ENCODE measurements at regions not wholly inside any gene's neighbourhood (a gene's known extent, or its start where the extent isn't known, plus 50 kb on each side); places are given as distances from the start of the nearest gene placed in this dataset.
"Not testable (repeated sequence)": the region's sequence is repeated elsewhere in the genome, so short reads cannot be mapped to it uniquely, and the experiment has no call there.

DNA sequence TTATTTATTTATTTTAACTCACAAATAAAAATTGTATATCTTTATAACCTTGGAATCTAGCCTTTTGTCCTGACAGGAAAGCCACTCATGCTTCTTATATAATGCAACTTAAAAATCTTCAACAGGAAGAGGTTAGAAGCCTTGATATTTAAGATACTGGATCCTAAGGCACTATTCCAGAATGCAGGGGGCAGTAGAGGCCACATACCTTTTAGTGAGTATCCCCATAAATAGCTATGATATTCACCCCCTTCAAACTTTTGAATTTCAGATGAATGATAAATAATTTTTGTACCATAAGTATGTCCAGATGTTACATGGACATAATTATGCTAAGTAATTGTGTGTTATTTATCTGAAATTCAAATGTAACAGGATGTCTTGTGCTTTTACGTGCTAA lies 592.7 kb upstream of the VRK2 start:
- H3K27me3 Mint-ChIP-seq, result no peaks in the 10 kb centered on the region

DNA sequence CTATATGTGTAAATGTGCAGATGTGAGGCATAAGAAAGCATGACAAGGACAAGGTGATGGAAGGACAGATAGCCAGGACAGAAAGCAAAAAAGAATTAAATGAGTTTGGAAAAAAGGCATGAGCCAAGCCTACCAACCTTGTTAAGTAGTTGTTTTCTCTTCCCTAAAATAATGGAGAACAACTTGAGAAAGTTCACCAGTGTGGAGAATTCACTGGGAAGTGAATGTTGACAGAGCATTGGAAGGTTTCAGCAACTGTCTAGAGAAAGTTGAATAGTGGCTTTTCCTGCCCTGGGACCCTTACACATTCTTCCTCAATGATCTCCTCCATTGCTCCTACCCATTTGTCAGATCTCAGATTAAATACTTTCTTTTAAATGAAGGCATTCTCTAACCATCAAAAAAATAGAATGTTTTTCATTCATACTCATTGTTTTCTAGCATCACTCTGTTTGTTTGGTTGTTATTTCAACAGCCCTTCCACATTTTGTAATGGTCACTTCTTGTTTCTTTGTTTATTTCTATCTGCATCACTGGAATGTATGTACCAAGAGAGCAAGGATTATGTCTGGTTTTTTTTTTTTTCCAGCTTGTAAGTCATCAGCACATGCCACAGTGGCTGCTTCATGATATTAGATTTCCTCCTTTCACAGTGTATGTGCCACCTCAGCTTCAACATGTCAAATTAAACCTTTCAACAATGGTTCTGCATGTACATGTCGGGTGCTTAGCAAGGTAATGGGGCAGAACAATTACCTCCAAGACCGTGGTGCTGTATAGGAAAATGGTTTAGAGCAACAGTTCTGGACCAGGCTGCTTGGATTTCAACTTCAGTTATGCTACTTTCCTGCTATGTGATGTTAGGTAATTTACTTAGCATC lies 586.0 kb upstream of the VRK2 start:
- Mint-ChIP-seq H3K4me1 (no peaks in the 10 kb centered on the region), H3K27me3 (no peaks in the 10 kb centered on the region), H3K27ac (ENCODE audit: low read depth) (no peak overlapping the region), H3K4me3 (no peak overlapping the region), H3K36me3 (ENCODE audit: insufficient read depth) (no peaks in the 10 kb centered on the region), H3K9me3 (peaks cover 28% of the 10 kb centered on the region)
- no peak for ATAC-seq (replicated peaks; ENCODE audit: extremely low read depth, poor library complexity, severe bottlenecking)
- DNase-seq (ENCODE audit: low spot score in 2 of 2), result no peak

More for the DNA sequence above, 592.7 kb upstream of the VRK2 start:
- no peak for DNase-seq (ENCODE audit: low spot score in 2 of 2)
- no peak overlapping the region for H3K4me3 Mint-ChIP-seq
- H3K4me1 Mint-ChIP-seq, result no peaks in the 10 kb centered on the region
- no peak overlapping the region for H3K27ac Mint-ChIP-seq (ENCODE audit: low read depth)
- H3K36me3 Mint-ChIP-seq (ENCODE audit: insufficient read depth), result no peaks in the 10 kb centered on the region
- ATAC-seq (replicated peaks; ENCODE audit: extremely low read depth, poor library complexity, severe bottlenecking), result no peak
- peaks cover 20% of the 10 kb centered on the region for H3K9me3 Mint-ChIP-seq

DNA sequence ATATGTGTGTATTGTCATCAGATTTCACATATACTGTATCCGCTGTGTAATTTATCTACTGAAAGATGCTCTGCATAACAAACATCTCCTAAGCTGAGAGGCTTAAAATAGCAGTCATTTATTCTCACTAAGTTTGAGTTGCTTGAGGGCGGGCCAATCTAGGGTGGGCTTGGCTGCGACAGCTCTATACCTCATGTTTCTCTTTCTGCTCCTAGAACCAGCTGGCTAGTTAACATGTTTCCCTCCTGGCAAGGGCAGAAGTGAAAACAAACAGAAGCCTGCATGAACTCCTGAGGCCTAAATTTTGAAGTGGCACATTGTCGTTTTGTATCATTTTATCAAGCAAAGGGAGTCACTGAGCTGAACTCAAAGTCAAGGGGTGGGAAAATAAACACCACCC lies 585.0 kb upstream of the VRK2 start:
- Mint-ChIP-seq H3K4me3 (no peak overlapping the region), H3K27me3 (no peaks in the 10 kb centered on the region), H3K4me1 (no peaks in the 10 kb centered on the region), H3K36me3 (ENCODE audit: insufficient read depth) (no peaks in the 10 kb centered on the region), H3K9me3 (peaks cover 28% of the 10 kb centered on the region), H3K27ac (ENCODE audit: low read depth) (no peak overlapping the region)
- no peak for ATAC-seq (replicated peaks; ENCODE audit: extremely low read depth, poor library complexity, severe bottlenecking)
- no peak for DNase-seq (ENCODE audit: low spot score in 2 of 2)

DNA sequence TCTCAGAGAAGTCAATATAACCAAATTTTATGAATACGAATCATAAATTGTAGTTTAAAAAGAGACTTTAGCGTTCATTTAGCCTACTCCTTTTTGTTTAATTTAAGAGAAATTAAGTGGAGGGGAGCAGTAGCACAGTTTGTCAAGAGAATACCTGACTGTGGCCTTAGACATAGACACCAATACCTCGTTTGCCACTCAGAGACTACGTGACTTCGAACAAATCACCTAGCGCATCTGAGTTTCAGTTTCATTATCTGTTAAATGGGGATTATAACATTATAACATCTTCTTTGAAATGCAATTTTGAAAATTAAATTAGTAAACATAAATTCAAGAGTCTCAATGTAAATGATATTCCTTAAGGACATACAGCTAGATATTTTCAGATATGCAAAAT lies 581.5 kb upstream of the VRK2 start:
- Mint-ChIP-seq H3K27me3 (no peaks in the 10 kb centered on the region), H3K9me3 (peaks cover 15% of the 10 kb centered on the region), H3K4me1 (no peaks in the 10 kb centered on the region), H3K36me3 (ENCODE audit: insufficient read depth) (no peaks in the 10 kb centered on the region), H3K4me3 (no peak overlapping the region), H3K27ac (ENCODE audit: low read depth) (no peak overlapping the region)
- DNase-seq (ENCODE audit: low spot score in 2 of 2) (no peak), ATAC-seq (replicated peaks; ENCODE audit: extremely low read depth, poor library complexity, severe bottlenecking) (no peak)

DNA sequence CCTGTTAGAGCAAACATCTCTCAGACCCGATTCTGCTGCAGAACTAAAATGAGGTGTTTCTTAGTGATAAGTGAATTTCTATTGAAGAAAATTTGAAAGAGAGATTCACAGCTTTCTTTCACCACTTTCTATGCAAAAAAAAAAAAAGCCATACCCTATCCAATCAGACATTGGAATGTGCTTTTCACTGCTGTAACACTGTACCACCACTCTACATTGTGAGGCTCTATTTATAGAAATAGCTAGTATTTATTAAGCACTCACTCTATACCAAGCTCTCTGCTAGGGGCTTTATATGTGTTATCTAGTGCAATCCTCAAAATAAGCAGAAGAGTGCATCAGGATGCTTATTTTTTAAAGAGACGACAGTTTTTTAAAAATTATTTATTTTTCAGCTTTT lies 580.6 kb upstream of the VRK2 start:
- ATAC-seq (replicated peaks; ENCODE audit: extremely low read depth, poor library complexity, severe bottlenecking) (no peak), DNase-seq (ENCODE audit: low spot score in 2 of 2) (no peak)
- H3K27ac Mint-ChIP-seq (ENCODE audit: low read depth), result no peak overlapping the region
- no peak overlapping the region for H3K4me3 Mint-ChIP-seq
- H3K4me1 Mint-ChIP-seq, result no peaks in the 10 kb centered on the region
- peaks cover 11% of the 10 kb centered on the region for H3K9me3 Mint-ChIP-seq
- H3K27me3 Mint-ChIP-seq, result no peaks in the 10 kb centered on the region
- no peaks in the 10 kb centered on the region for H3K36me3 Mint-ChIP-seq (ENCODE audit: insufficient read depth)

DNA sequence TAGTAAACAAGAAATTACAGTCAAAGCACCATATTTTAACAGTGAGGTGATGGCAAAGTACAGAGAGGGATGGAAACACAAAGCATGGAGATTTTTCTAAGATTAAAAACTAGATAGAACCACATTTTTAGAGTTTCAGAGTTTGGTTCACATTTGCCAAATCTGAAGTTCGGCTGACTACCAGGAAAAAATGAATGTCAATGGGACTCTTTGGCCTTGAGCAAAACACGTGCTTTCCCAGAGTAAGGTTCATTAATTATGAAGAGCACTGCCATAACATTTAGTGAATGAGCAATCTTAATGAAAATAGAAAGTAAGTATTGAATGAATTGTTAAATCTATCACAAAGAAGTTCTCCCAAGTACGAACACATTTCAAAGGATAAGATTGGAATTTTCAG lies 571.2 kb upstream of the VRK2 start:
- Mint-ChIP-seq H3K4me1 (no peaks in the 10 kb centered on the region), H3K36me3 (ENCODE audit: insufficient read depth) (no peaks in the 10 kb centered on the region), H3K4me3 (no peak overlapping the region), H3K9me3 (peaks cover 18% of the 10 kb centered on the region), H3K27ac (ENCODE audit: low read depth) (no peak overlapping the region), H3K27me3 (no peaks in the 10 kb centered on the region)
- no peak for DNase-seq (ENCODE audit: low spot score in 2 of 2)
- ATAC-seq (replicated peaks; ENCODE audit: extremely low read depth, poor library complexity, severe bottlenecking), result no peak

DNA sequence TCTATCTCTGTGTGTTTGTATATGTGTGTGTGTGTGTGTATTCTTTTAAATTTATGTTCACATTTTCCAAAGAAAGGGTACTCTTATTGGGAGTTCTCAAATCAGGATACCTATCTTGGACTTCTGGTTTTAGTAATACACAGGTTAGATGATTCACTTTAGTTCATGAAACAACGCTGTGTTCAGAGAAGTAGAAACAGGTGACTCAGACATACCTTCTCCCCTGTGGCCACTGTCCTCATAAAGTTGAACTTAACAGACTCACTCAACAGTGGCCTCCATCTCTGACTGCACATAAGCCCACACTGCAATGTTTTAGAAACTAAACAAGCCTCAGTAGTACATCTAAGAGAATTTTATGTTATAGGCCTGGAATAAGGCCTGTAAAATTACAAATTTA lies 566.6 kb upstream of the VRK2 start:
- ATAC-seq (replicated peaks; ENCODE audit: extremely low read depth, poor library complexity, severe bottlenecking) (no peak), DNase-seq (ENCODE audit: low spot score in 2 of 2) (no peak)
- Mint-ChIP-seq H3K36me3 (ENCODE audit: insufficient read depth) (no peaks in the 10 kb centered on the region), H3K4me3 (no peak overlapping the region), H3K4me1 (no peaks in the 10 kb centered on the region), H3K27me3 (no peaks in the 10 kb centered on the region), H3K27ac (ENCODE audit: low read depth) (no peak overlapping the region), H3K9me3 (peaks cover 31% of the 10 kb centered on the region)

DNA sequence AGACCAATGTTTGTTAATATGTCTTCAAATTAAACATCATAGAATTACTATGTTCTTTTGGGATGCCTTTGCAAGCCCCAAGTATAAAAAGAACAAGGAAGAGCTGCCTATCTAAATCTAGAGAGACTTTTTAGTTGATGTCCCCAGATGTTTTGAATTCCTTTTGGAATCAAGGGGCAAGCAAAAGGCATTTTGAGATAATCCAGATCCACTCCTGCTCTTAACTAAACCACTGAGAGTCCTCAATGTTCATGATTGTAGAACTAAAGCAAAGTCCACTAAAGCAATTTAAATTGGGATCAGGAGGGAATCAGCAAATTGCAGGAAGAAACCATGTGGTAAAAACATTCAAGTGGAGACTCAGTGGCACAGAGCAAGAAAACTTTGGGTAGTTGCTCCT lies 558.5 kb upstream of the VRK2 start:
- H3K4me1 Mint-ChIP-seq, result no peaks in the 10 kb centered on the region
- H3K9me3 Mint-ChIP-seq, result peaks cover 19% of the 10 kb centered on the region
- H3K36me3 Mint-ChIP-seq (ENCODE audit: insufficient read depth), result no peaks in the 10 kb centered on the region
- ATAC-seq (replicated peaks; ENCODE audit: extremely low read depth, poor library complexity, severe bottlenecking) (no peak), DNase-seq (ENCODE audit: low spot score in 2 of 2) (no peak)
- H3K27ac Mint-ChIP-seq (ENCODE audit: low read depth), result no peak overlapping the region
- no peaks in the 10 kb centered on the region for H3K27me3 Mint-ChIP-seq
- no peak overlapping the region for H3K4me3 Mint-ChIP-seq

DNA sequence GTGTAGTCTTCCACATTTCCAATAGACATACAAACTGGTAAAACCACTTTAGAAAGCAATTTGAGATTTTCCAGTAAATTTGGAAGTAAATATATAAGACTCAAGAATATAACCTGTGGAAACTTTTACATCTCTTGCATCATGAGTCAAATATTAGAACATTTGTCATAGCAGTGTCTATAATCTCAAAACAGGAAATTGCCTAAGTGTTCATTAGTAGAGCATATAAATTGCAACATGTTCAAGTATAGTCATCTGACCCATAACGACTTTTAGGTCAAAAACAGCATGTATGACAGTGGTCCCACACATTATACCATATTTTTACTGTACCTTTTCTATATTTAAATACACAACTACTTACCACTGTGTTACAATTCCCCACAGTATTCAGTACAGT lies 555.9 kb upstream of the VRK2 start:
- Mint-ChIP-seq H3K27me3 (no peaks in the 10 kb centered on the region), H3K4me1 (no peaks in the 10 kb centered on the region), H3K9me3 (peaks cover 13% of the 10 kb centered on the region), H3K4me3 (no peak overlapping the region), H3K27ac (ENCODE audit: low read depth) (no peak overlapping the region), H3K36me3 (ENCODE audit: insufficient read depth) (no peaks in the 10 kb centered on the region)
- ATAC-seq (replicated peaks; ENCODE audit: extremely low read depth, poor library complexity, severe bottlenecking) (no peak), DNase-seq (ENCODE audit: low spot score in 2 of 2) (no peak)

DNA sequence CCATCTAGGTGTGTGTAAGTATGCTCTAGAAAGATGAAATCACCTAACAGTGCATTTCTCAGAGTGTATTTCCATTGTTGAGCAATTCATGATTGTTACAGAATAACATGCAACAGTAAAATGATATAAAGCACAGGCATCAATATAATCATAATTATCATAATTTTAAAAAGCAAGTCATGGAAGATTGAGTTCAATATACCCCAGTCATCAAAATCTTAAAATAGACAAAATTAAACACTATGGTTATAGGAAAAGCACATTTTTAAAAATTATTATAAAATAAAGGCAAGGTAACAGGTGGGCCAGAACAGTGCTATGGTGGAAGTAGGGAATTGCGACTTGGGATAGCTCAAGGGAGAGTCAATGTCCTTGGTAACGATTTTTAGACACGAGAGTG lies 555.4 kb upstream of the VRK2 start:
- no peak overlapping the region for H3K27ac Mint-ChIP-seq (ENCODE audit: low read depth)
- no peaks in the 10 kb centered on the region for H3K4me1 Mint-ChIP-seq
- H3K9me3 Mint-ChIP-seq, result peaks cover 13% of the 10 kb centered on the region
- DNase-seq (ENCODE audit: low spot score in 2 of 2) (no peak), ATAC-seq (replicated peaks; ENCODE audit: extremely low read depth, poor library complexity, severe bottlenecking) (no peak)
- H3K27me3 Mint-ChIP-seq, result no peaks in the 10 kb centered on the region
- H3K36me3 Mint-ChIP-seq (ENCODE audit: insufficient read depth), result no peaks in the 10 kb centered on the region
- no peak overlapping the region for H3K4me3 Mint-ChIP-seq

DNA sequence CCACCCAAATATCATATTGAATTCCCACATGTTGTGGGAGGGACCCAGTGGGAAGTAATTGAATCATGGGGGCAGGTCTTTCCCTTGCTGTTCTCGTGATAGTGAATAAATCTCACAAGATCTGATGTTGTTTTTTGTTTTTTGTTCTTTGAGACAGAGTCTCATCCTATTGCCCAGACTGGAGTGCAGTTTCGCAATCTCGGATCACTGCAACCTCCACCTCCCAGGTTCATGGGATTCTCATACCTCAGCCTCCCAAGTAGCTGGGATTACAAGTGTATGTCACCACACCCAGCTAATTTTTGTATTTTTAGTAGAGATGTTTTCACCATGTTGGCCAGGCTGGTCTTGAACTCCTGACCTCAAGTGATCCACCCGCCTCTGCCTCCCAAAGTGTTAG lies 552.6 kb upstream of the VRK2 start:
- not testable (repeated sequence) for ATAC-seq (replicated peaks; ENCODE audit: extremely low read depth, poor library complexity, severe bottlenecking)

DNA sequence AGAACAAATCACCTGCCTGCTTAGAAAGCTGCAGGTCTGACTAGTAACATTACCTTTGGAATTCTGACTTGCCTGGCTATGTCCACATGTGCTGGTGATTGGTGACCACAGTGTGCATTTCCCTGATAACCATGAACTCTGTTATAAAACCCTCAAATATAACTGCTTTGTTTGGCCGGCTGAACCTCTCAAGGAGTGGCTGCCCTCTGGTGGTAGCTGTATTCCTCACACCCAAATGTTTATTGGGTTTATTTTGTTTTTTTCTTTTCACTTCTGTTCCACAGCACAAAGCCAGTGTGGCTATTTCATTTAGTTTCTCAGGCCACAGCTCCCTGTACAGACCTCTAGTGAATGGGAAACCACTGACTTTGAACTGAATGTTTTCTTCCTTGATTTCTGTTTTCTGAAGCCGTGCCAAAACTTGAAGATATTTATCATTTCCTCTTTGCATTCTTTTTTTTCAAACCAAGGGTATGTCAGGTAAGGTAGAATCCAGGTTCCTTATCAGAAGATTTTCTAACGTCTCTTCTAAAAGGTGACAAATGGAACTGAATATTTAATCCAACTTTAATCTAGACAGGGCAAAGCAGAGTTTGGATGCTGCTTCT lies 549.0 kb upstream of the VRK2 start:
- H3K9me3 Mint-ChIP-seq, result peaks cover 14% of the 10 kb centered on the region
- no peak for ATAC-seq (replicated peaks; ENCODE audit: extremely low read depth, poor library complexity, severe bottlenecking)
- no peak for DNase-seq (ENCODE audit: low spot score in 2 of 2)

More for the DNA sequence above, 552.6 kb upstream of the VRK2 start:
- H3K9me3 Mint-ChIP-seq, result peaks cover 21% of the 10 kb centered on the region
- H3K27me3 Mint-ChIP-seq; H3K4me3 Mint-ChIP-seq; H3K36me3 Mint-ChIP-seq (ENCODE audit: insufficient read depth); H3K4me1 Mint-ChIP-seq; H3K27ac Mint-ChIP-seq (ENCODE audit: low read depth); DNase-seq (ENCODE audit: low spot score in 2 of 2): not testable (repeated sequence)

DNA sequence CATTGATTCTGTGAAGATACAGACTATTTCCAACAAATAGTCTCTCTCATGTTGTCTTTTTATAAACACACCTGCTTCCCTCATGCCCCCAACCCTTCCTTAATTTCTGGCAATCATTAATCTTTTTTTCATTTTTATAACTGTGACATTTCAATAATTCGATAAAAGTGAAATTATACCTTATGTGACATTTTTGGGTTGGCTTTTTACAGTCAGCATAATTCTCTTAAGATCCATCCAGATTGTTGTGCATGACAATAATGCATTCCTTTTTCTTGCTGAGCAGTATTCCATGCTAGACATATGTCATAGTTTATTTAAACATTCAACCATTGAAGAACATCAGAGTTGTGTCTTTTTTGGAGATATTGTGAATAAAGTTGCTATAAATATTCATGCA lies 541.8 kb upstream of the VRK2 start:
- DNase-seq (ENCODE audit: low spot score in 2 of 2) (no peak), ATAC-seq (replicated peaks; ENCODE audit: extremely low read depth, poor library complexity, severe bottlenecking) (no peak)
- H3K27ac Mint-ChIP-seq (ENCODE audit: low read depth), result no peak overlapping the region
- no peak overlapping the region for H3K4me3 Mint-ChIP-seq
- no peaks in the 10 kb centered on the region for H3K27me3 Mint-ChIP-seq
- no peaks in the 10 kb centered on the region for H3K36me3 Mint-ChIP-seq (ENCODE audit: insufficient read depth)
- H3K9me3 Mint-ChIP-seq, result no peaks in the 10 kb centered on the region
- no peaks in the 10 kb centered on the region for H3K4me1 Mint-ChIP-seq

More for the DNA sequence above, 549.0 kb upstream of the VRK2 start:
- Mint-ChIP-seq H3K27ac (ENCODE audit: low read depth) (no peak overlapping the region), H3K4me1 (no peaks in the 10 kb centered on the region), H3K36me3 (ENCODE audit: insufficient read depth) (no peaks in the 10 kb centered on the region), H3K27me3 (no peaks in the 10 kb centered on the region), H3K4me3 (no peak overlapping the region)
